ENCODE measurements at regions not wholly inside any gene's neighbourhood (a gene's known extent, or its start where the extent isn't known, plus 50 kb on each side); places are given as distances from the start of the nearest gene placed in this dataset.

DNA sequence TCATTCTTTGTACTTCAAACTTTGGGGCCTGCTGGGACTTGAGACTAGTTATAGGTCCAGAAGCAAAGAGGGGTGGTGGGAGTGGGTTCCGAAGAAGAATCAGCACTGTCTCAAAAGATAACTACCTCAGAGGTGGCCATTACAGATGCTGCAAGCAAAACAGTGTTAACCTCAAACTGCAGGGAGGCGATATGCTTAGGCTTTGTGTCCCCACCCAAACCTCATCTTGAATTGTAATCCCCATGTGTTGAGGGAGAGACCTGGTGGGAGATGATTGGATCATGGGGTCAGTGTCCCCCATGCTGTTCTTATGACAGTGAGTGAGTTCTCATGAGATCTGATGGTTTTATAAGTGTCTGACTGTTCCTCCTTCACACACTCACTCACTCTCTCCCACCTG lies 545.3 kb downstream of the XYLT1 start:
- TF ChIP-seq FOXA2 (IDR thresholded peaks at IDR 0.05) (no peak), RXRA (IDR thresholded peaks at IDR 0.05) (no peak), JUND (IDR thresholded peaks at IDR 0.05) (no peak)
- TF ChIP-seq, protein P1, sequence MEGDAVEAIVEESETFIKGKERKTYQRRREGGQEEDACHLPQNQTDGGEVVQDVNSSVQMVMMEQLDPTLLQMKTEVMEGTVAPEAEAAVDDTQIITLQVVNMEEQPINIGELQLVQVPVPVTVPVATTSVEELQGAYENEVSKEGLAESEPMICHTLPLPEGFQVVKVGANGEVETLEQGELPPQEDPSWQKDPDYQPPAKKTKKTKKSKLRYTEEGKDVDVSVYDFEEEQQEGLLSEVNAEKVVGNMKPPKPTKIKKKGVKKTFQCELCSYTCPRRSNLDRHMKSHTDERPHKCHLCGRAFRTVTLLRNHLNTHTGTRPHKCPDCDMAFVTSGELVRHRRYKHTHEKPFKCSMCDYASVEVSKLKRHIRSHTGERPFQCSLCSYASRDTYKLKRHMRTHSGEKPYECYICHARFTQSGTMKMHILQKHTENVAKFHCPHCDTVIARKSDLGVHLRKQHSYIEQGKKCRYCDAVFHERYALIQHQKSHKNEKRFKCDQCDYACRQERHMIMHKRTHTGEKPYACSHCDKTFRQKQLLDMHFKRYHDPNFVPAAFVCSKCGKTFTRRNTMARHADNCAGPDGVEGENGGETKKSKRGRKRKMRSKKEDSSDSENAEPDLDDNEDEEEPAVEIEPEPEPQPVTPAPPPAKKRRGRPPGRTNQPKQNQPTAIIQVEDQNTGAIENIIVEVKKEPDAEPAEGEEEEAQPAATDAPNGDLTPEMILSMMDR (IDR thresholded peaks at IDR 0.05; ENCODE audit: low read depth, low read length, missing input control) = no peak
- TF ChIP-seq, protein P2, sequence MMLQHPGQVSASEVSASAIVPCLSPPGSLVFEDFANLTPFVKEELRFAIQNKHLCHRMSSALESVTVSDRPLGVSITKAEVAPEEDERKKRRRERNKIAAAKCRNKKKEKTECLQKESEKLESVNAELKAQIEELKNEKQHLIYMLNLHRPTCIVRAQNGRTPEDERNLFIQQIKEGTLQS (IDR thresholded peaks at IDR 0.05) = no peak
- TF ChIP-seq, protein P3, sequence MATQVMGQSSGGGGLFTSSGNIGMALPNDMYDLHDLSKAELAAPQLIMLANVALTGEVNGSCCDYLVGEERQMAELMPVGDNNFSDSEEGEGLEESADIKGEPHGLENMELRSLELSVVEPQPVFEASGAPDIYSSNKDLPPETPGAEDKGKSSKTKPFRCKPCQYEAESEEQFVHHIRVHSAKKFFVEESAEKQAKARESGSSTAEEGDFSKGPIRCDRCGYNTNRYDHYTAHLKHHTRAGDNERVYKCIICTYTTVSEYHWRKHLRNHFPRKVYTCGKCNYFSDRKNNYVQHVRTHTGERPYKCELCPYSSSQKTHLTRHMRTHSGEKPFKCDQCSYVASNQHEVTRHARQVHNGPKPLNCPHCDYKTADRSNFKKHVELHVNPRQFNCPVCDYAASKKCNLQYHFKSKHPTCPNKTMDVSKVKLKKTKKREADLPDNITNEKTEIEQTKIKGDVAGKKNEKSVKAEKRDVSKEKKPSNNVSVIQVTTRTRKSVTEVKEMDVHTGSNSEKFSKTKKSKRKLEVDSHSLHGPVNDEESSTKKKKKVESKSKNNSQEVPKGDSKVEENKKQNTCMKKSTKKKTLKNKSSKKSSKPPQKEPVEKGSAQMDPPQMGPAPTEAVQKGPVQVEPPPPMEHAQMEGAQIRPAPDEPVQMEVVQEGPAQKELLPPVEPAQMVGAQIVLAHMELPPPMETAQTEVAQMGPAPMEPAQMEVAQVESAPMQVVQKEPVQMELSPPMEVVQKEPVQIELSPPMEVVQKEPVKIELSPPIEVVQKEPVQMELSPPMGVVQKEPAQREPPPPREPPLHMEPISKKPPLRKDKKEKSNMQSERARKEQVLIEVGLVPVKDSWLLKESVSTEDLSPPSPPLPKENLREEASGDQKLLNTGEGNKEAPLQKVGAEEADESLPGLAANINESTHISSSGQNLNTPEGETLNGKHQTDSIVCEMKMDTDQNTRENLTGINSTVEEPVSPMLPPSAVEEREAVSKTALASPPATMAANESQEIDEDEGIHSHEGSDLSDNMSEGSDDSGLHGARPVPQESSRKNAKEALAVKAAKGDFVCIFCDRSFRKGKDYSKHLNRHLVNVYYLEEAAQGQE (IDR thresholded peaks at IDR 0.05) = no peak

Data from liver (tissue), 3 donors.